Duodenal mucosa (tissue), 2 donors: ENCODE measurements at regions not wholly inside any gene's neighbourhood (a gene's known extent, or its start where the extent isn't known, plus 50 kb on each side); places are given as distances from the start of the nearest gene placed in this dataset.

Experiments
- H3K27ac ChIP-seq: one replicate; pipeline ENCODE4 v1.7.0; 2013; ENCODE audit warnings: low read depth, low read length
- H3K27me3 ChIP-seq, 2 donors: one replicate each; pipeline ENCODE4 v1.7.0; 2013; ENCODE audit warnings: low read length in 2 of 2, control low read depth in 1 of 2; ENCODE audit not compliant: insufficient read depth in 2 of 2, control insufficient read depth in 1 of 2
- H3K36me3 ChIP-seq, 2 donors: one replicate each; pipeline ENCODE4 v1.7.0; 2013; ENCODE audit warnings: low read length in 2 of 2, control low read depth in 1 of 2; ENCODE audit not compliant: insufficient read depth in 2 of 2, control insufficient read depth in 1 of 2
- H3K4me1 ChIP-seq, 2 donors: one replicate each; pipeline ENCODE4 v1.7.0; 2013; ENCODE audit warnings: low read length in 2 of 2, control low read depth in 1 of 2; ENCODE audit not compliant: insufficient read depth in 2 of 2, control insufficient read depth in 1 of 2
- H3K4me3 ChIP-seq, 2 donors: one replicate each; pipeline ENCODE4 v1.7.0; 2013; ENCODE audit warnings: low read length in 2 of 2, low read depth in 1 of 2
- H3K9ac ChIP-seq, 2 donors: one replicate each; pipeline ENCODE4 v1.7.0; 2013; ENCODE audit warnings: low read length in 2 of 2, low read depth in 1 of 2
- H3K9me3 ChIP-seq, 2 donors: one replicate each; pipeline ENCODE4 v1.7.0; 2013; ENCODE audit warnings: low read length in 2 of 2, control low read depth in 1 of 2; ENCODE audit not compliant: control insufficient read depth in 1 of 2

DNA sequence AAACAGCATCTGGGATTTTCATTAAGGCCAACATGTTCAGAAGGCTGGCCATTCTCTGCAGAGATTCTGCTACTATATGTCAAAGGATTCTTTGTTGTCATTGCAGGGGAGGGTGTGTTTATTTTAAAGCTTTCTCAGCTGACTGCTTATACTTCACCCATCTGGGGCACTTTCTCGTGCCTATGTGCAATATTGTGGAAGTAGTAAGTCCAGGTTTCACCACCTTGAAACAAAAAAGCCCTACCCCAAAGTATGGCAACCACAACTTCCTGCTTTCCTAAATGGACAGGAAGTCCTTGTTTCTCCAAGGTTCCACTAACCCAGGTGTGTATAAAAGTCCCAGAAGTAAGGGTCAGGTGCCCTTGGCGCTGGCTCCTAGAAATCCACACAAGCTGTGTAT is 58.7 kb upstream of the COL1A2 start:
- Histone ChIP-seq H3K27ac (no peak overlapping the region), H3K27me3 (no peaks in the 10 kb centered on the region), H3K4me1 (no peaks in the 10 kb centered on the region), H3K9ac (no peak overlapping the region), H3K4me3 (no peak overlapping the region), H3K36me3 (no peaks in the 10 kb centered on the region), H3K9me3 (no peaks in the 10 kb centered on the region)

DNA sequence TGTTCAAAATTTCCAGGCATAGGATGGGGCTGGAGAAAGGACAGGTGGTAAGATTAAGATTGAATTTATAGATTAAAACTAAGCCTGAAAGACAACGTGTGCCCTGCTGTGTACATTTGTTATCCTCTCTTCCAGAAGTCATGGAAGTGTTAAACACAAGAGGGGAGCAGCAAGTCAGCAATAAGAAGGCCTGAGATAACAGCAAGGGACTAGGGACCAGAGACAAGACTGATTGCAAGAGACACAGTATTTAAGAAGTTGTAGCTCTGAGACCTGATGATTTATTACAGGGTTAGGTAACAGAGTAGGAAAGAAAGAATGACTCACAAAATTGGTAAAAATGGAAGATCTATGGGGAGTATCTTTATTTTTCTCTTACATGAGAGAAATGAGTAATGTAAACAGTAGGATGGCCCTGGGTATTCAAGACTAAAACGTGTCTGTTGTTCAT is 55.7 kb upstream of the COL1A2 start:
- Histone ChIP-seq H3K4me1 (no peaks in the 10 kb centered on the region), H3K27ac (no peak overlapping the region), H3K36me3 (no peaks in the 10 kb centered on the region), H3K27me3 (no peaks in the 10 kb centered on the region), H3K9ac (no peak overlapping the region), H3K4me3 (no peak overlapping the region), H3K9me3 (no peaks in the 10 kb centered on the region)

DNA sequence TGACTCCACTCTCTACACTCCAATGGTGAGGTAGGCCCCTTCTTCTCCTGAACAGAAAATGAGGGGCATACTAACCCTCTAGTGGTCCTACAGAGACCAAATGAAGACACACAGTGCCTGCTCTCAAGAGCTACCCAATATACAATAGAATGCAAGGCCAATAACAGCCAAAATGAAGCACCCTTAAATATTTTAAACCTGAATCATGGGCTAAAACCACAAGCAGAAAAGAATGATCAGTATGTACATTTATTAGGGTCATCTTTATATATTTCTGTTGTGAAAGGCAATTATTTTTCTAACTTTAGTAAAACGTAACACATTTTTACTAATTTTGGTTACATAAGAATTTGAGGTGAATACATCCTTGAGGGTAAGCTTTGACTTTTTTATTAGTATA is 49.9 kb upstream of the COL1A2 start:
- no peaks in the 10 kb centered on the region for H3K9me3 ChIP-seq
- no peak overlapping the region for H3K27ac ChIP-seq
- no peaks in the 10 kb centered on the region for H3K27me3 ChIP-seq
- H3K36me3 ChIP-seq = no peaks in the 10 kb centered on the region
- no peaks in the 10 kb centered on the region for H3K4me1 ChIP-seq
- H3K9ac ChIP-seq = no peak overlapping the region
- H3K4me3 ChIP-seq = no peak overlapping the region
